HCT116 (cell line): ENCODE measurements at regions not wholly inside any gene's neighbourhood (a gene's known extent, or its start where the extent isn't known, plus 50 kb on each side); places are given as distances from the start of the nearest gene placed in this dataset.

ENCODE experiments used
- ATAC-seq: fragments of 200-7000 bp; cut with Tn5 transposase; 2 replicates; pipeline ENCODE4 v1.9.1; 2020; ENCODE audit warnings: mild to moderate bottlenecking, moderate library complexity
- BruUV-seq: library from RNA; stranded (reverse); fragments of 400-500 nt; replicated peaks from 2 replicates; lab custom pipeline; 2021; lab: Mats Ljungman, UMichigan
- CTCF ChIA-PET: fragments of 300-600 bp; sonication (Branson Sonifier 250); formaldehyde crosslinking; loops from one replicate; lab custom pipeline; 2021; ENCODE audit warnings: antibody characterized with exemption; lab: Charles Lee
- POLR2A ChIA-PET: fragments of 300-600, 350-600 bp; sonication (Branson Sonifier 250); formaldehyde crosslinking; loops from one replicate; lab custom pipeline; 2021; ENCODE audit warnings: antibody characterized with exemption; lab: Charles Lee
- RAD21 ChIA-PET, 2 experiments: fragments of 300-600 bp; sonication (Branson Sonifier 250); formaldehyde crosslinking; loops; one replicate each; lab custom pipeline; 2023; ENCODE audit warnings: low total read pairs in 2 of 2; ENCODE audit not compliant: uncharacterized antibody in 2 of 2, unreplicated experiment in 2 of 2, low non-redundant PET in 1 of 2; lab: Charles Lee
- DNase-seq: peaks from one replicate; pipeline ENCODE4 v3.0.0-alpha.2; 2010; ENCODE audit warnings: low read depth, low spot score
- H2AFZ ChIP-seq: fragments of 200-600 bp; shearing (Covaris generic), sonication (generic); 2 replicates; pipeline ENCODE4 v1.6.1; 2017; ENCODE audit warnings: low read depth, mixed run types, mixed read lengths, antibody characterized with exemption, low read length; ENCODE audit not compliant: poor library complexity, severe bottlenecking
- H3K27ac ChIP-seq: 2 replicates; pipeline ENCODE4 v1.5.1; 2012; ENCODE audit warnings: low read depth, low read length
- H3K27me3 ChIP-seq: fragments of 200-600 bp; sonication (generic); 2 replicates; pipeline ENCODE4 v1.6.1; 2016; ENCODE audit warnings: mixed run types, low read length, mixed read lengths; ENCODE audit not compliant: insufficient read depth
- H3K36me3 ChIP-seq, 2 experiments: fragments of 200-500 bp in 1 of 2; fragments of 200-600 bp in 1 of 2; sonication (Bioruptor generic) in 1 of 2; sonication (generic) in 1 of 2; 2 replicates each; pipeline versions ENCODE4 v1.5.1 to v1.6.1; 2014 to 2016; ENCODE audit warnings: low read length in 2 of 2, inconsistent platforms in 1 of 2, mixed read lengths in 1 of 2, mixed run types in 1 of 2; ENCODE audit not compliant: insufficient read depth in 2 of 2, control insufficient read depth in 1 of 2
- H3K4me1 ChIP-seq, 2 experiments: fragments of 200-600 bp in 1 of 2; sonication (generic) in 1 of 2; 2 replicates each; pipeline versions ENCODE4 v1.5.1 to v1.6.1; 2012 to 2017; ENCODE audit warnings: low read length in 2 of 2, inconsistent platforms in 1 of 2, mild to moderate bottlenecking in 1 of 2, mixed read lengths in 1 of 2, mixed run types in 1 of 2, moderate library complexity in 1 of 2; ENCODE audit not compliant: insufficient read depth in 2 of 2, control insufficient read depth in 1 of 2
- H3K4me2 ChIP-seq: fragments of 200-600 bp; sonication (generic); 2 replicates; pipeline ENCODE4 v1.6.1; 2017; ENCODE audit warnings: mixed run types, low read length, mixed read lengths
- H3K4me3 ChIP-seq, 2 experiments: fragments of 200-600 bp in 1 of 2; sonication (generic) in 1 of 2; replicated peaks in 1 of 2; 2 replicates each; pipeline ENCODE4 v1.5.1; 2011 to 2016; ENCODE audit warnings: low read length in 2 of 2, control low read depth in 1 of 2, low read depth in 1 of 2, mild to moderate bottlenecking in 1 of 2, mixed read lengths in 1 of 2, mixed run types in 1 of 2
- H3K79me2 ChIP-seq: fragments of 200-600 bp; sonication (generic); 2 replicates; pipeline ENCODE4 v1.6.1; 2017; ENCODE audit warnings: mild to moderate bottlenecking, mixed run types, low read length, moderate library complexity, mixed read lengths; ENCODE audit not compliant: insufficient read depth
- H3K9ac ChIP-seq: fragments of 200-600 bp; sonication (generic); 2 replicates; pipeline ENCODE4 v1.6.1; 2016; ENCODE audit warnings: low read length, mixed read lengths
- H3K9me2 ChIP-seq: fragments of 200-600 bp; sonication (generic), shearing (Covaris generic); 2 replicates; pipeline ENCODE4 v1.6.1; 2017; ENCODE audit warnings: mixed run types, mild to moderate bottlenecking, moderate library complexity; ENCODE audit not compliant: insufficient read depth
- H3K9me3 ChIP-seq, 2 experiments: fragments of 200-500 bp in 1 of 2; fragments of 200-600 bp in 1 of 2; sonication (Bioruptor generic) in 1 of 2; sonication (generic) in 1 of 2; 2 replicates each; pipeline ENCODE4 v1.6.1; 2014 to 2017; ENCODE audit warnings: low read length in 2 of 2, mixed read lengths in 2 of 2, inconsistent platforms in 1 of 2, low read depth in 1 of 2, mild to moderate bottlenecking in 1 of 2, mixed run types in 1 of 2, moderate library complexity in 1 of 2; ENCODE audit not compliant: control insufficient read depth in 1 of 2, insufficient read depth in 1 of 2
- H4K20me1 ChIP-seq: fragments of 200-600 bp; sonication (generic), shearing (Covaris generic); 2 replicates; pipeline ENCODE4 v1.6.1; 2017; ENCODE audit warnings: mixed run types, mild to moderate bottlenecking, moderate library complexity; ENCODE audit not compliant: insufficient read depth
- CBX3 ChIP-seq: IDR thresholded peaks from 2 replicates; pipeline ENCODE4 v1.6.1; 2012; ENCODE audit warnings: low read depth
- CEBPB ChIP-seq: IDR thresholded peaks from 2 replicates; pipeline ENCODE4 v1.6.1; 2012; ENCODE audit warnings: low read depth
- EGR1 ChIP-seq: IDR thresholded peaks from 2 replicates; pipeline ENCODE4 v1.6.1; 2012; ENCODE audit warnings: low read depth
- EZH2 ChIP-seq: fragments of 200-600 bp; sonication (generic); IDR thresholded peaks from 2 replicates; pipeline ENCODE4 v1.6.1; 2017; ENCODE audit warnings: antibody characterized with exemption, mixed run types
- EZH2phosphoT487 ChIP-seq: fragments of 200-600 bp; IDR thresholded peaks from 2 replicates; pipeline ENCODE4 v1.6.1; 2018; ENCODE audit warnings: antibody characterized with exemption, borderline replicate concordance
- FOSL1 ChIP-seq: IDR thresholded peaks from 2 replicates; pipeline ENCODE4 v1.6.1; 2012; ENCODE audit warnings: low read depth
- JUND ChIP-seq: IDR thresholded peaks from 2 replicates; pipeline ENCODE4 v1.6.1; 2012
- POLR2AphosphoS5 ChIP-seq: IDR thresholded peaks from 2 replicates; pipeline ENCODE4 v1.6.1; 2011; ENCODE audit warnings: mild to moderate bottlenecking, low read depth, low read length, moderate library complexity
- RAD21 ChIP-seq: IDR thresholded peaks from 2 replicates; pipeline ENCODE4 v1.6.1; 2012; ENCODE audit warnings: low read depth, mild to moderate bottlenecking
- SIN3A ChIP-seq: IDR thresholded peaks from 2 replicates; pipeline ENCODE4 v1.6.1; 2012; ENCODE audit warnings: low read depth
- SP1 ChIP-seq: IDR thresholded peaks from 2 replicates; pipeline ENCODE4 v1.6.1; 2012; ENCODE audit warnings: low read depth
- SRF ChIP-seq: IDR thresholded peaks from 2 replicates; pipeline ENCODE4 v1.6.1; 2012; ENCODE audit warnings: low read depth
- TCF7L2 ChIP-seq: IDR thresholded peaks from 2 replicates; pipeline ENCODE4 v1.7.0; 2011; ENCODE audit warnings: borderline replicate concordance, inconsistent platforms; ENCODE audit not compliant: insufficient read depth, insufficient read length; ENCODE audit errors: extremely low read depth
- YY1 ChIP-seq: IDR thresholded peaks from 2 replicates; pipeline ENCODE4 v1.6.1; 2011; ENCODE audit warnings: low read length, low read depth, moderate library complexity, mild to moderate bottlenecking; ENCODE audit not compliant: insufficient replicate concordance; ENCODE audit errors: extremely low read depth
- ZBTB33 ChIP-seq: IDR thresholded peaks from 2 replicates; pipeline ENCODE4 v1.6.1; 2011; ENCODE audit warnings: mild to moderate bottlenecking, low read length, moderate library complexity; ENCODE audit not compliant: insufficient replicate concordance; ENCODE audit errors: extremely low read depth
- ZFX ChIP-seq: fragments of 450-650 bp; IDR thresholded peaks from 2 replicates; pipeline ENCODE4 v1.6.1; 2017
- intact Hi-C: fragments of 100-400 bp; cut with micrococcal nuclease; formaldehyde crosslinking; loops from 2 replicates; pipeline ENCODE4 v1.10.0; 2022
- TF ChIP-seq, protein P1 (sequence below): IDR thresholded peaks from 2 replicates; pipeline ENCODE4 v1.6.1; 2012
- TF ChIP-seq, protein P2 (sequence below): IDR thresholded peaks from 2 replicates; pipeline ENCODE4 v1.6.1; 2012

- BruUV-seq: no TSS peak
- ChIA-PET RAD21 (no interaction called here), CTCF (no interaction called here), POLR2A (no interaction called here)
- no peak for ATAC-seq
- Histone ChIP-seq H3K4me1 (peaks cover 3 to 8% of the 10 kb centered on the region in 2 experiments; a peak in 3 of 4 replicates), H3K4me2 (peak overlapping the region; percentile 20), H4K20me1 (no peaks in the 10 kb centered on the region), H3K27ac (no peak overlapping the region), H3K4me3 (no peak overlapping the region), H3K79me2 (no peaks in the 10 kb centered on the region), H3K27me3 (no peaks in the 10 kb centered on the region), H2AFZ (peak overlapping the region; percentile 81), H3K9me3 (no peaks in the 10 kb centered on the region; a peak in 1 of 4 replicates), H3K36me3 (no peaks in the 10 kb centered on the region), H3K9ac (no peak overlapping the region), H3K9me2 (no peaks in the 10 kb centered on the region)
- DNase-seq: no peak
- no peak for TF ChIP-seq POLR2AphosphoS5
- no peak for TF ChIP-seq RAD21
- no peak for TF ChIP-seq SRF
- TF ChIP-seq SP1: no peak
- TF ChIP-seq SIN3A: no peak
- no peak for TF ChIP-seq EGR1
- no peak for TF ChIP-seq JUND
- no peak for TF ChIP-seq ZFX
- TF ChIP-seq, protein P1, sequence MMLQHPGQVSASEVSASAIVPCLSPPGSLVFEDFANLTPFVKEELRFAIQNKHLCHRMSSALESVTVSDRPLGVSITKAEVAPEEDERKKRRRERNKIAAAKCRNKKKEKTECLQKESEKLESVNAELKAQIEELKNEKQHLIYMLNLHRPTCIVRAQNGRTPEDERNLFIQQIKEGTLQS: no peak
- intact Hi-C loops: no loop called here
Observed at GRCh38 chr10:90560331-90560730, 297.5 kb downstream of the HTR7 start.

- peak overlapping the region; percentile 18 for H2AFZ ChIP-seq
- no peak for TF ChIP-seq SIN3A
- TF ChIP-seq, protein P1: no peak
- no peak for TF ChIP-seq POLR2AphosphoS5
- no peak for TF ChIP-seq EZH2phosphoT487
- TF ChIP-seq EZH2: no peak
- no peak for TF ChIP-seq ZBTB33
- no peak for TF ChIP-seq ZFX
- TF ChIP-seq CBX3: no peak
- no peak for TF ChIP-seq SP1
- TF ChIP-seq CEBPB: no peak
- TF ChIP-seq, protein P2, sequence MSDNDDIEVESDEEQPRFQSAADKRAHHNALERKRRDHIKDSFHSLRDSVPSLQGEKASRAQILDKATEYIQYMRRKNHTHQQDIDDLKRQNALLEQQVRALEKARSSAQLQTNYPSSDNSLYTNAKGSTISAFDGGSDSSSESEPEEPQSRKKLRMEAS: no peak
- TF ChIP-seq FOSL1: no peak
- no peak for TF ChIP-seq YY1
- no peak for TF ChIP-seq TCF7L2
- no peaks in the 10 kb centered on the region; a peak in 1 of 4 replicates for H3K36me3 ChIP-seq
- no peak overlapping the region for H3K4me3 ChIP-seq
- H3K79me2 ChIP-seq: no peaks in the 10 kb centered on the region
- H3K27me3 ChIP-seq: no peaks in the 10 kb centered on the region
- H3K9me3 ChIP-seq: no peaks in the 10 kb centered on the region; a peak in 1 of 4 replicates
- no peaks in the 10 kb centered on the region for H4K20me1 ChIP-seq
- POLR2A ChIA-PET: no interaction called here
- no peak overlapping the region for H3K4me2 ChIP-seq
- CTCF ChIA-PET: no interaction called here
- no peak overlapping the region for H3K9ac ChIP-seq
- ATAC-seq (no peak), DNase-seq (no peak)
- H3K4me1 ChIP-seq: peaks cover 3 to 8% of the 10 kb centered on the region in 2 experiments; a peak in 3 of 4 replicates
- intact Hi-C loops: no loop called here
- no peaks in the 10 kb centered on the region for H3K9me2 ChIP-seq
- RAD21 ChIA-PET: no interaction called here
- H3K27ac ChIP-seq: no peak overlapping the region
- no TSS peak for BruUV-seq
Observed at GRCh38 chr10:90561666-90562065, 296.2 kb downstream of the HTR7 start.
